GM12891 (cell line): ENCODE measurements at regions not wholly inside any gene's neighbourhood (a gene's known extent, or its start where the extent isn't known, plus 50 kb on each side); places are given as distances from the start of the nearest gene placed in this dataset.

Source experiments
- POLR2A ChIP-seq: IDR thresholded peaks from 2 replicates; pipeline ENCODE4 v1.6.1; 2011; ENCODE audit warnings: low read depth, low read length, control low read depth
- POLR2AphosphoS5 ChIP-seq: IDR thresholded peaks from 2 replicates; pipeline ENCODE4 v1.6.1; 2011; ENCODE audit warnings: low read depth, low read length, control low read depth
- POU2F2 ChIP-seq: IDR thresholded peaks from 2 replicates; pipeline ENCODE4 v1.6.1; 2011; ENCODE audit warnings: low read depth, mild to moderate bottlenecking, control low read depth, low read length, moderate library complexity
- SPI1 ChIP-seq: IDR thresholded peaks from 2 replicates; pipeline ENCODE4 v1.6.1; 2011; ENCODE audit warnings: low read depth, low read length, control low read depth
- TAF1 ChIP-seq: IDR thresholded peaks from 2 replicates; pipeline ENCODE4 v1.6.1; 2011; ENCODE audit warnings: low read depth, low read length, control low read depth

GRCh38 chr16:51248217-51248616 is 97.1 kb upstream of the SALL1 start:
- TF ChIP-seq POLR2A (no peak), TAF1 (no peak), POLR2AphosphoS5 (no peak), SPI1 (no peak), POU2F2 (no peak)
